Lower leg skin (tissue), 3 donors: ENCODE measurements at regions not wholly inside any gene's neighbourhood (a gene's known extent, or its start where the extent isn't known, plus 50 kb on each side); places are given as distances from the start of the nearest gene placed in this dataset.

ENCODE experiments used
- POLR2A ChIP-seq, 2 donors: fragments of 450-650 bp; IDR thresholded peaks; one replicate each; pipeline ENCODE4 v1.6.1; 2016 to 2017; ENCODE audit warnings: antibody characterized with exemption in 2 of 2, mild to moderate bottlenecking in 1 of 2, moderate library complexity in 1 of 2
- TF ChIP-seq, protein P1 (sequence below), 3 donors: fragments of 450-650 bp; IDR thresholded peaks; one replicate each; pipeline ENCODE4 v1.5.1; 2016; ENCODE audit warnings: antibody characterized with exemption in 3 of 3, mild to moderate bottlenecking in 3 of 3, moderate library complexity in 2 of 3

DNA sequence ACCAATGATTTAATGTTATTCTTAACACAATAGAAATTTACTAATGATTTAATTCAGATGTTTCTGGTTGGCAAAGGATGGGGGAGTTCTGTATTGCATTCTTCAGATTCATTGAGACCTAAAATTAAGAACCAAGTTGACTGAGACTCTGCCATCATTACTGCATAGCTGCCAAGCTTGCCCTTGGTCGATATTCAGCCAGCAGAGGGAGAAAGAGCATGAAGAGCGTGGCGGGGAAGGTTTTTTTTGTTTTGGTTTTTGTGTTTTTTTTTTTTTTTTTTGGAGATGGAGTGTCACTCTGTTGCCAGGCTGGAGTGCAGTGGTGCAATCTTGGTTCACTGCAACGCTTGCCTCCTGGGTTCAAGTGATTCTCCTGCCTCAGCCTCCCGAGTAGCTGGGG is 659.4 kb upstream of the EEF2KMT start:
- TF ChIP-seq, protein P1, sequence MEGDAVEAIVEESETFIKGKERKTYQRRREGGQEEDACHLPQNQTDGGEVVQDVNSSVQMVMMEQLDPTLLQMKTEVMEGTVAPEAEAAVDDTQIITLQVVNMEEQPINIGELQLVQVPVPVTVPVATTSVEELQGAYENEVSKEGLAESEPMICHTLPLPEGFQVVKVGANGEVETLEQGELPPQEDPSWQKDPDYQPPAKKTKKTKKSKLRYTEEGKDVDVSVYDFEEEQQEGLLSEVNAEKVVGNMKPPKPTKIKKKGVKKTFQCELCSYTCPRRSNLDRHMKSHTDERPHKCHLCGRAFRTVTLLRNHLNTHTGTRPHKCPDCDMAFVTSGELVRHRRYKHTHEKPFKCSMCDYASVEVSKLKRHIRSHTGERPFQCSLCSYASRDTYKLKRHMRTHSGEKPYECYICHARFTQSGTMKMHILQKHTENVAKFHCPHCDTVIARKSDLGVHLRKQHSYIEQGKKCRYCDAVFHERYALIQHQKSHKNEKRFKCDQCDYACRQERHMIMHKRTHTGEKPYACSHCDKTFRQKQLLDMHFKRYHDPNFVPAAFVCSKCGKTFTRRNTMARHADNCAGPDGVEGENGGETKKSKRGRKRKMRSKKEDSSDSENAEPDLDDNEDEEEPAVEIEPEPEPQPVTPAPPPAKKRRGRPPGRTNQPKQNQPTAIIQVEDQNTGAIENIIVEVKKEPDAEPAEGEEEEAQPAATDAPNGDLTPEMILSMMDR (IDR thresholded peaks at IDR 0.05): no peak
- no peak for TF ChIP-seq POLR2A (IDR thresholded peaks at IDR 0.05)
